ENCODE measurements at regions not wholly inside any gene's neighbourhood (a gene's known extent, or its start where the extent isn't known, plus 50 kb on each side); places are given as distances from the start of the nearest gene placed in this dataset.

DNA sequence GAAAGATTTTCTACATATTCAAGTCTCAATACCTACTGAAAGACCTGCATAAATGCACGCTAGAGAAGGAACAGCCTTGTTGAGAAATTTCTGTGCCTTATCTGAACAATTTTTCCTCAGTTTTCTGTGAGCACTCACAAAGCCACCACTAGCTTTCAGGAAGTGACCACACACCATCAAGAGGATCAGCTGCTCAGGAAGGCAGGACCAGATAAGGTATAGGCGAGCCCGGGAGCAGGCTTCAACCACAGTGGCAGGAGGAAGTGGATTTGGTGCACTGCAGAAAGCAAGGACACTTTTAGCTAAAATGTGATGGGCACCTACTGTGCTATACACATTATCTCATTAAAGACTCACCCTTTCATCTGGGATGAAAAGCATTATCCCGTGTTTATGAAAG is 220.8 kb downstream of the RAB38 start:
- no peak for TF ChIP-seq EZH2 (IDR thresholded peaks at IDR 0.05; ENCODE audit: insufficient read depth, low read length)
- TF ChIP-seq, protein P1, sequence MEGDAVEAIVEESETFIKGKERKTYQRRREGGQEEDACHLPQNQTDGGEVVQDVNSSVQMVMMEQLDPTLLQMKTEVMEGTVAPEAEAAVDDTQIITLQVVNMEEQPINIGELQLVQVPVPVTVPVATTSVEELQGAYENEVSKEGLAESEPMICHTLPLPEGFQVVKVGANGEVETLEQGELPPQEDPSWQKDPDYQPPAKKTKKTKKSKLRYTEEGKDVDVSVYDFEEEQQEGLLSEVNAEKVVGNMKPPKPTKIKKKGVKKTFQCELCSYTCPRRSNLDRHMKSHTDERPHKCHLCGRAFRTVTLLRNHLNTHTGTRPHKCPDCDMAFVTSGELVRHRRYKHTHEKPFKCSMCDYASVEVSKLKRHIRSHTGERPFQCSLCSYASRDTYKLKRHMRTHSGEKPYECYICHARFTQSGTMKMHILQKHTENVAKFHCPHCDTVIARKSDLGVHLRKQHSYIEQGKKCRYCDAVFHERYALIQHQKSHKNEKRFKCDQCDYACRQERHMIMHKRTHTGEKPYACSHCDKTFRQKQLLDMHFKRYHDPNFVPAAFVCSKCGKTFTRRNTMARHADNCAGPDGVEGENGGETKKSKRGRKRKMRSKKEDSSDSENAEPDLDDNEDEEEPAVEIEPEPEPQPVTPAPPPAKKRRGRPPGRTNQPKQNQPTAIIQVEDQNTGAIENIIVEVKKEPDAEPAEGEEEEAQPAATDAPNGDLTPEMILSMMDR (IDR thresholded peaks at IDR 0.05; ENCODE audit: insufficient read depth, low read depth, low read length) = no peak
